ENCODE measurements at regions not wholly inside any gene's neighbourhood (a gene's known extent, or its start where the extent isn't known, plus 50 kb on each side); places are given as distances from the start of the nearest gene placed in this dataset.

DNA sequence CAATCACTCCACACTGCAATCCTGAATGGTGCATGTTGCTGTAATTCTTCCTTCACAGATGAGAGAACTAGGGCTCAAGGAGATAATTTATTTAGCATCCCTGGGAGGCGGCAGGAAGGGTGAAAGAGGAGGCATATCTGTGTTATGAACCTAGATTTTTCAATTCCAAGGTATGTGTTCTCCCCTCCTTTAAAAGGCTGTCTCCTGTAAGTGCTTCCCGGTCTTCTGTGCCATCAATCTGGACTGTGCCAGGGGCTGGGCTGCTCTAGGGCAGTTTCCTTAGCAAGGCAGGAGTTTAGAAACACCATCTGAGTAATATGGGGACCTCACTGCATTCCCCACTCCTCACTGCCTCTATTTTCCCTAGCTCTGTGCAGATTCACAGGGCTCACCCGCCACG lies 185.0 kb downstream of the RFC3 start:
- DNase-seq, result no peak

- DNase-seq, result no peak
Measured at GRCh38 chr13:34003656-34004055, 185.7 kb downstream of the RFC3 start.

- DNase-seq, result no peak
Measured at GRCh38 chr13:34004676-34005075, 186.7 kb downstream of the RFC3 start.

DNA sequence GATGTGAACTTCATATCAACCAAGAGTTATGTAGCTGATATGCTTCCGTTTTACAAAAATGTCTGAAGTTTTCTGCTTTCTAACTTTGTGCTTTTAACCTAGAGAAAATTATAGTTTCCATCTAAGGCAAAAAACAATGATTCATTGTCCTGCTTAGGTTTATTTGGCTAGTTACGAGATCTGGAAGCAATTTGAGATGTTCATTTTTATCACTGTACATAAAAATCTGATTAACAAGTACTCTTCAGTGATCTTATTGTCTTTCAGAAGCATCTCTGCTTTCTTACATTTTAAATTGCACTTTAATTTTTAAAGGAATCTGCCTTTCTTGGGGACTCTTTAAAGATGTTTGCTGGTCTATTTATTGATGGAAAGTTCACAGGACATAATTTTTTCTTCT lies 188.1 kb downstream of the RFC3 start:
- no peak for DNase-seq

DNA sequence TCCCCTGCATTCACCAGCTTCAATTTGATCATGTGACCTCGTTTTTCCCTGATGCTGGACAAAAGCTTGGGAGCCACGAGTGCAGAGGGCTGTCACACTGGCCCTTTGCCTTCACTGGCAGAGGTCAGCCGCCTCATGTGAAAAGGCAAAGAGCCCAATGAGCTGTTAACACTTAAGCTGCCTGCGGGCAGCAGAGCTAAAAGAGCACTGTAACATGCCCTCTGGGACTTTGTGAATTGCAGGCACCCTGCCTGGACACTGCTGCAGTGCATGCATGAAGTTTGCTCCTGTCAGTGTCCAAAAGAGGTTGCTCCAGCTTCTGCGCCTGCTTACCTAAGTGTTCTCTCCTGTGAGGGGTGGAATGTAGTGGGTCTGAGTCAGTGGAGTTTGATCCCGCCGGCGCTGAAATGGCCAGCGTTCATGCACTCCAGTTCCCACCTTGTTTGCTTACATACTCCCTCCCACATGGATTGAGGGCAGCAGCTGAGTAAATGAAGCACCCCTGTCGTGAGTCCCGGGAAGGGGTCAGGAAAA lies 193.7 kb downstream of the RFC3 start:
- DNase-seq, result no peak

GRCh38 chr13:34012382-34012781 lies 194.4 kb downstream of the RFC3 start:
- DNase-seq, result no peak

DNA sequence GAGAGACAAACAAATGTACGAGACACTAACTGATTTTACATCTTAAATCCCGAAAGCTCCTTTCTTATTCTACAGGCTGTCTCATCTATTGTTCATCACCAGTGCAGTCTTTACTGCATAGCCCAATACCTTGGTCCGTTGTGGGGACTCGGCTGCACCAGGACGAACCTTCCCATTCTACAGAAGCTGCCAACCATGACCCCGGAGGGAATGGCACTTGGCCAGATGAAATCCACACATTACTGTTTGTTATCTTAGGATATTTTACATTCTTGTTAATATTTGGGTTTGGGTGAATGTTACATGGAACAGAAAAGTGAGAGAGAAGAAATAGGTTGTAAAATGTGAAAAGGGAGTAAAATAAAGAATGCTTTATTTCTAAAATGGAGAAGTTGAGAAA lies 195.1 kb downstream of the RFC3 start:
- no peak for DNase-seq

- no peak for DNase-seq
Measured at GRCh38 chr13:34017231-34017630, 199.3 kb downstream of the RFC3 start.

- DNase-seq, result no peak
Measured at GRCh38 chr13:34019870-34020269, 201.9 kb downstream of the RFC3 start.

DNA sequence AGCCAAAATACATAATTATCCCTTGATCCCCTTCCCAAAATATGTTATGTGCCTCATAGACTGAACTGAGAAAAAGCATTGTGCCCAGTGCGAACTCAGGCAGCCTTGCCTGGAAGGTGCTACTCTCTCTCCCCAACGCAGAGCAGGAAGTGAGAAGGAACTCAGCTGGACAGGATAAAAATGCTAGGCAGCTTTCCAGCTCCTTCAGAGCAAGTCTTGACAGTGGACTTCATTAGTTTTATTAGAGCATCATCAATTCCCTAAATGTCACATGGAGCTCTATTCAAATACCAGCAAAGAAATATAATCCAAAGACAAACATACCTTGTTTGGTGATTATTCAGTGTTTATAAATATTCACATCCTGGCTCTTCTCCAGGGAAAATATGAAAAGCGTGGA lies 202.4 kb downstream of the RFC3 start:
- DNase-seq, result no peak

- DNase-seq, result no peak
Measured at GRCh38 chr13:34021619-34022018, 203.7 kb downstream of the RFC3 start.

DNA sequence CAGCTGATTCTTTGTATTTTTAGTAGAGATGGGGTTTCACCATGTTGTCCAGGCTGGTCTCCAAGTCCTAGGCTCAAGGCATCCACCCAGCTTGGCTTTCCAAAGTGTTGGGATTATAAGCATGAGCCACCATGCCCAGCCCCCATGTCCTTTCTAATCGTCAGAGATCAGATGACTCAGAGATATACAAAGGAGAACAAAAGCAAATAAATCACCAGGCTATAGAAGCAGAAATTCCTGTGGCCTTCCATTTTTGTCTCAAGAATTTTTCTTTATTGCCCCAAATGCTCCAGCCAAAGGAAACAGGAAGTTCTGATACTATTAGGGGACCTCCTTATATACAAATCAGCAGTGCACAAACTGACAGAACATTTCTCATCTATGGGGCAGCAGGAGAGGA lies 207.8 kb downstream of the RFC3 start:
- DNase-seq, result no peak

- no peak for DNase-seq
Measured at GRCh38 chr13:34026308-34026707, 208.4 kb downstream of the RFC3 start.

GRCh38 chr13:34028496-34029442 lies 210.8 kb downstream of the RFC3 start:
- DNase-seq, result no peak

- DNase-seq, result no peak
Measured at GRCh38 chr13:34030782-34031181, 212.8 kb downstream of the RFC3 start.

DNA sequence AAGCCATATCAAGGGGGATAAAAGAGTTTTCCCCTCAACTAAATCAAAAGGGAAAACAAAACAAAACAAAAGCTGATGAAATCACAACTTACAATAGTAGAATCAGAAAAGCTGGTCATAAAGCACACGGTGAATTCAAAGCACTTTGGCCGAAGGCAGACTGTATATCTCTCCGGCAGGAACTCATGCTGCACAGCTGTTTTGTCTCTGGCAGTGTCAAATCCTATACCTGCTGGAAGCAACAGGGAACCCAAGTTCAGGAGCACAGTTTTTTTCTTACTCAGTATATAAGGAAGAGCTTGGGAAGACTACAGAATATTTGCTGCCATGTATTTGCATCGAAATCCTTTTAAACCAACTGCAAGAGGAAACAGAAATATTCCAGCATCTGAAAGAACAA lies 213.7 kb downstream of the RFC3 start:
- DNase-seq, result no peak

DNA sequence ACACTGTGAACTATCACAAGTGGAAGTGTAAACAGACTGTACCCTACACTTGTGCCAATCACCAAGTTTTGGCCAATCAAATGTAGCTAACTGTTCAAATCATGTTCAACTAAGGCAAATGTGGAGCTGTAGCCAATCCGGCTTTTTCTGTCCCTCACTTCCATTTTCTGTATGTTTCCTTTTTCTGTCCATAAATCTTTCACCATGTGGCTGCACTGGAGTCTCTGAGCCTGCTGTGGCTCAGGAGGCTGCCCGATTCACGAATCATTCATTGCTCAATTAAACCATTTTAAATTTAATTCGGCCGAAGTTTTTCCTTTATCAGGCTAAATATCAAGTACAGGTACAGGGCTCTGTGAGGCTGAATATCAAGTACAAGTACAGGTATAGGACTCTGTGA lies 216.5 kb downstream of the RFC3 start:
- DNase-seq, result no peak

- no peak for DNase-seq
Measured at GRCh38 chr13:34035178-34035577, 217.2 kb downstream of the RFC3 start.

GRCh38 chr13:34035676-34036325 lies 217.9 kb downstream of the RFC3 start:
- DNase-seq, result no peak

- no peak for DNase-seq
Measured at GRCh38 chr13:34037636-34038540, 219.9 kb downstream of the RFC3 start.

- DNase-seq, result no peak
Measured at GRCh38 chr13:34038541-34039068, 220.7 kb downstream of the RFC3 start.

DNA sequence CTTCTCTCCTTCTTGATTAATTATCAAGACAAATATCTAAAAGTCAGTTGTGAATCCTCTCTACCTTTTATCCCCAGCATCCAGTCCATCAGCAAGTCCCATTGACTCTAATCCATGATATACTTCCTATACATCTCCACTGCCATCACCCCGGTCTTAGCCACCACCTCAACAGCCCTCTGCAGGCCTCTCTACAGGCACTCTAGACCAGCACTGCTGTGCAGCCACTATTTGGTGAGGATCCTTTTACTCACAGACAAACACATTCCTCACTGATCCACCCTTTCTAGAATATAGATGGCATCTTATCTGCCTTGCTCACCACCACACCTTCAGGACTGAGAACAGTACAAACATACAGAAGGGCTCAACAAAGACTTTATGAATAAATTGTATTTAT lies 221.7 kb downstream of the RFC3 start:
- DNase-seq, result no peak

Data from right kidney (tissue), 1 donor.